CD4-positive, alpha-beta T cell treated with Interleukin-15 for 1 hour (primary cell): ENCODE measurements at regions not wholly inside any gene's neighbourhood (a gene's known extent, or its start where the extent isn't known, plus 50 kb on each side); places are given as distances from the start of the nearest gene placed in this dataset.

Source experiments
- DNase-seq: peaks from one replicate; pipeline ENCODE4 v3.0.0-alpha.2; 2020

DNA sequence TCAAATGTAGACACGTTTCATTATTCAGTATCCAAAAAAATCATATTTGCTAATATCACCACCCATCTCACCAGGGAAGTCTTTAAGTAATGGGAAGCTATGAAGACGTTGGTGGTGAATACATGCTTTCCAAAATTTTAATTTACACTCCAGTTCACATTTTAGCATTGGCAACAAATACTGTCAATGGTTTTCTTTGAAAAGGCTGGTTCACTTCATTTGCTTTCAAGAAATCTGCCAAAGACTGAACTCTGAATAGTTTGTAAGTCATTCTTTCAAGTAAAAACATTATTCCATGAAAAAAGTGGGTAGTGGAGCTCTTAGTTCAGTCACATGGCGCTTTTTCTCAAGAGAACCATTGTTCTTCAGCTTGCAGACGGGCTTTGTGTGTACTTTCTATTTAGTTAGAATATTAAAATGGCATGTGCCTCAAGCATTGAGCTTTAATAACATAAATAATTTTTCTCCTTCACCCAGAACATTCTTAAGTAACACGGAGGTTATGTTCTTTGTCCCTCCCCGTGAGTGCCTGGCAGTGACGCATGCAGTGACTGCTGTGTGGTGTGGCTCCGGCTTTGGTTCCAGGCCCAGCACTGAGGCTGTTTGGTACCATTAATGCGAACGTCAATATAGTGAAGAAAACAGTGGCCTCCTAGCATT lies 300.0 kb upstream of the HDAC4 start:
- DNase-seq: no peak

- no peak for DNase-seq
Observed at GRCh38 chr2:239697399-239698164, 296.8 kb upstream of the HDAC4 start.

DNA sequence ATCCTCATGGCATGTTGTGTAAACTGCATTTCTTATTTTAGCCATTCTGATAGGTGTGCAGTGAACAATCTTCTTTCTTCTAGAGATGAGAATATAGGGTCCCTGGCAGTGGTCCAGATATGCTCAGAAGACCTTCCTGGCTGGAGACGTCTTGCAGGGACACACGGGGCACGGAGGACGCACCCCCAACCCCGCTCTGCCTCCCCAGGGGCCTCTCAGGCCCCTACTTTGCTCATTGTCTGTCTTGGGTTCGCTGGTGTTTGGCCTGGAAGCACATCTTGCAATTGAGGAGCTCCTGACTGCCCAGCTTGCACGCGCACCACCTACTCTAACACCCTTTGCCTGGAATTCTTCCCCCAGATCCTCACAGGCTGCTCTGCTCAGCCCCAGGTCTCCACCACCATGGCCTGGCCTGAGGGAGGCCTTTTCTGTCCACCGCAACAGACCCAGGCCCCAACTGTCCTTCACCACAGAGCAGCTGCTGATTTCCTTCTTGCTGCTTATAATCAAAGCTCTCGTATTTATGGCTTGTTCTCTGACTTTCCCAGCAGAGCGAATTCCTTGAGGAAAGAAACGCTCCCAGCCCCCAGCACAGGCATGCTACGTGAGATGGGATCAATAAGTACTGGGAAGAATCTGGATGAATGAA lies 295.9 kb upstream of the HDAC4 start:
- no peak for DNase-seq

- DNase-seq: no peak
Observed at GRCh38 chr2:239695728-239696240, 295.0 kb upstream of the HDAC4 start.

DNA sequence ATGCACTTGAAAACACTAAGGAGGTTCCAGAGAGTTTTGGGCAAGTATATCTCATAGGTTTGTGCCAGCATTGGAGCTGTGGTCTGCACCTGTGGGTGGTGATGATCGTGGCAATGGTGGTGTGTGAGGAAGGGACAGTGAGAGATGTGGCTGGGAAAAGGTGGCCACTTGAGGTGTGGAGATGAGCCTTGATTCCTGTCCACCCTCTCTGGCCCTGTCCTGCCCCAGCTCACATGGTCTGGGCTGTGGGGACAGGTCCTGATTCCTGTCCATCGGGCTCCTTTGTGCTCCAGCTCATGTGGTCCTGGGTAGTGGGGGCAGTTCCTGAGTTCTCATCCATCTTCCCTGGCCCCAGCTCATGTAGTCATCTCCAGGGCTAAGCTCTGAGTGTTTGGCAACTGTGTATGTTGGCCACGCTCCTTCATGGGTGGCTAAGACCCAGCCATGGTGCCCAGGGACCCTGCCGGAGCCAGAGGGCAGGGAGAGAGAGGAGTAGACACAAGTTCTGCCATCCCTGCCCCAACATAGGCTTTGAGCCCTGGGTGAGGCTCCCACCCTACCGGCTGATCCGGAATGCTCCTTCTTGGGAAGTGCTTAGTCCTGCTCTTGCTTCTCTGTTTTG lies 294.4 kb upstream of the HDAC4 start:
- no peak for DNase-seq

DNA sequence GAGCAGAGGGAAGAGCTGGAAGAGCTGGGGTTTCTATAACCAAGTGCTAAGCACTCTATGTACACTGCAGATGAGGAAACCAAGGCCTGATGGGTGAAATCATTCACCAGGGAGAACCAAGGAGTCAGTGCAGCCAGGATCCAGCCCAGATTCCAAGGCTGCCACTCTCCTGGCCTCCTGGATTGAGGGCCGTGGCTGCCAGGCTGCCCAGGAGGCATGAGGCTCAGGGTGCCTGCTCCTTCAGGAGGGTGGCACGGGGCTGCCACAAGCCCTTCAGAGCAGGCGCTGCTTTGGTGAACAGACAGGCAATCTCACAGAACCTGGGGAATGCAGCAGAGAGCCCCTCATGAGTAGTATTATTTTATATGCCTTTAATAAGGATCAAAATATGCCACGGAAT lies 293.7 kb upstream of the HDAC4 start:
- no peak for DNase-seq

- DNase-seq: no peak
Observed at GRCh38 chr2:239693761-239694415, 293.1 kb upstream of the HDAC4 start.

DNA sequence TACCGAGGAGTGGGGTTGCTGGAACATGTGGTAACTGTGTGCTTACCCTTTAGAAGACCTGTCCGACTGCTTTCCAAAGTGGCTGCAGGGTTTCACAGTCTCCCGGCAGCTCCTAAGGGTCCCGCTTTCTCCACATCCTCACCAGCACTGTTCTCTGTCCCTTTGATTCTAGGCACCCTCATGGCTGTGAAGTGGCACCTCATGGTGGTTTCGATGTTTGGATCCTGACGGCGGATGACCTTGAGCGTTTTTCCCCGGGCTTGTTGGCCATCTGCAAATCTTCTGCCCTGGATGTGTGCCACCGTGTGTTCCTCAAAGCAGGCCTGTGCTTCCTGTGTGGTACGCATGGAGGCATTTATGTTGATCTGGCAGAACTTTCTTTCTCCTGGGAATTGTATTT lies 292.5 kb upstream of the HDAC4 start:
- DNase-seq: no peak

DNA sequence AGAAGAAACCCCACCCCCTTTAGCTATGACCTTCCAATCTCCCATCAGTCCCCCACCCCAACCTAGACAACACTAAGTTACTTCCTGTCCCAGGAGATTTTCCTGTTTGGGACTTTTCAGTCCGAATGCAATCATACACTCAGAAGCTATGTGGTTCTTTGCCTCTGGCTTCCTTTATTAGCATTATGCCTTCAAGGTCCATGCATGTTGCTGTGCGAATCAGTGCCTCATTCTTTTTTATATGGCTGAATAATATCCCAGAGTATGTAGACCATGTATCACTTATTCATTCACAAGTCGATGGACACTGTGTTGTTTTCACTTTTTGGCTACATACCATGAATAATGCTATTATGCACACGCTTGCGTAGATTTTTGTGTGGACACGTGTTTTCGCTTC lies 292.1 kb upstream of the HDAC4 start:
- DNase-seq: no peak

GRCh38 chr2:239692362-239692851 lies 291.6 kb upstream of the HDAC4 start:
- DNase-seq: no peak

DNA sequence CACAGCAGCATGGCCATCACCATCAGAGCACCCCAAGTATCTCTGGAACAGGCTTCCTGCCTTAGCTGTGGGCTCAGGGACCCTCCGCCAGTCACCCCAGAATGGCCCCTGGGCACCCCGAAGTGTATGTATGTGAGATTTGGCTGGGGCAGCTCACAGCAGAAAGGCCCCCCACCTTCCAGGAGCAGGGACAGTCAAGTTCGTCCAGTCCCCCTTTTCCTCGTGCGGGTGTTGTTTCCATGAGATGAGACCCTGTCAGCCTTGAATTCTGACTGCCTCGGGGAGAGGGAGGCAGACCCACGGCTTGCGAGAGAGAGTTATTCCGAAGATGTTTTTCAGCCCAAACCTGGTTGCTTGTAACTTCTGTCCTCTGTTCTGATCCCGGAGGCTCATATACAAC lies 290.9 kb upstream of the HDAC4 start:
- DNase-seq: no peak

GRCh38 chr2:239690651-239691631 lies 290.1 kb upstream of the HDAC4 start:
- DNase-seq: no peak

- DNase-seq: no peak
Observed at GRCh38 chr2:239689985-239690384, 289.2 kb upstream of the HDAC4 start.

- DNase-seq: no peak
Observed at GRCh38 chr2:239689410-239689809, 288.6 kb upstream of the HDAC4 start.

- DNase-seq: no peak
Observed at GRCh38 chr2:239688840-239689239, 288.0 kb upstream of the HDAC4 start.

DNA sequence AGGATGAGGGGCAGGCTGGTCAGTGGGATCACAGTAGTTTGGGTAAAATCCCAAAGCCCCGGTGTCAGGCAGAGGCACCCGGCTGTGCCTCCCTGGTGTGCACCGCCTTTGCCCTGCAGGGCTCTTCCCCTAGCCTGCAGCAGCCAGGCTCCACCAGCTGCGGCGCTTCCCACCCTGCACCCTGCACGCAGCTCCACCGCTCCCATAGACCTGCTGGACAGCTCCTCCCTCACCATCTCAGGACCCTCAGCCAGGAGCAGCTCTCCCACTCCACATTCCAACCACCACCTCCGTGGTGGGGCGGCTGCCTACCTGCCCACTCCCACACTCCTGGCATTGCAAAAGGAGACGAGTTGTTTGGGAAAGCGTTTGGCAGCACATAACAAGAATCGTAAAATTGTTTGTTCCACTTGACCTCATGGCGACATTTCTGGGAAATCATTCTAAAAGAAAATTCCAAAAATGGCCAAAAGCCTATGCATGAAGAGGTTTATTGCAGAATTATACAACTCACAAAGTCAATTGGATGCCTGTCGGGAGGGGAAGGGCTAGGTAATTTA lies 287.4 kb upstream of the HDAC4 start:
- no peak for DNase-seq

DNA sequence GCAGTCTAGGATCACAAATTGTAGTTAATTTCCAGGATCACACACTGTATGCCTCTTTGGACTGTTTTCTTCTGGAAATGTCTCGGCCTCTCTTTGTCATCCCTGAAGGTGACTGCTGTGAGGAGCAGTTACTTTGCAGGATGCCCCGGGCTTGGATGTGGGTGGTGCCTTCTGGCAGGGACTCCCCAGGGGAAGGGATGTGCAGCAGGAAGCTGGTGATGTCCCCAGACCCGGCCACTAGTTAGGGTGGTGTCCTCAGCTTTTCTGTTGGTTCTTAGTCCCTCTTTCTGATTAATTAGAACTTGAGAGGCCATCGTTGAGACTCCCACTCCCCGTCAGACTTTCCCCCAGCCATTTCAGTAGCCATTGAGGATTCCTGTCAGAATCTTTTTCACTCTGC lies 286.6 kb upstream of the HDAC4 start:
- no peak for DNase-seq

DNA sequence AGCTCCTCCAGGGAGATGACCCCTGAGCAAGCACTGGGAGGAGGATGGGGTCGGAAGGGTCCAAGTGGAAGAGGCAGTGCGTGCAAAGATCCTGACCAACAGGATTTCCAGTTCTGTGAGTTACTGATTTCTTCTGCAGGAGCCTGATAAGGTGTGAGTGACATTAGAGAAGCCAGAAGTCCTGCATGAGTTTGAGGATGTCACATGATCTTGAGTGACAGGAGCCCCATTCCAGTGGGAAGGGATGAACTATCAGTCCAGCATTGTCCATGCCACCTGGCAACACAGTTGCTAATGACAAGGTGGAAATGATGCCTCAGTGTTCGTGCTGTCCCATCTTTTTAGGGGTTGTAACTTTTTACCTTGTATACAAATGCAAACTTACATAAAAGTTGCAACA lies 285.1 kb upstream of the HDAC4 start:
- DNase-seq: no peak

- no peak for DNase-seq
Observed at GRCh38 chr2:239685556-239685955, 284.7 kb upstream of the HDAC4 start.

DNA sequence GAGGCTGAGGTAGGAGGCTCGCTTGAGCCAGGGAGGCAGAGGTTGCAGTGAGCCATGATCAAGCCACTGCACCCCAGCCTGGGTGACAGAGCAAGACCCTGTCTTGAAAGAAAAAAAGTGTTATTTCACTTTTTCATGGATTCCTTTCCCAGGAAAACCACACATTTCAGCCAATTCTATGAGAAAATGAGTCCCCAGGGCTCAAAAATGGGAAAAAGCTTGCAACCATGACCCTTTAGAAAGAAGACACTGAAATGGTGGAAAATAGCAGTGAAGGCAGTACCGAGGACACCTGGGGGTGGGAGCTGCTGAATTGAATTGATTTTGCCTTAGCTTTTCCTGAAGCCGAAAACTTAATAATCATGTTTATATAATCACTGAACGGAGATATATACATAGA lies 284.2 kb upstream of the HDAC4 start:
- no peak for DNase-seq

GRCh38 chr2:239684271-239684810 lies 283.5 kb upstream of the HDAC4 start:
- no peak for DNase-seq
